Ishikawa (cell line): ENCODE measurements at regions not wholly inside any gene's neighbourhood (a gene's known extent, or its start where the extent isn't known, plus 50 kb on each side); places are given as distances from the start of the nearest gene placed in this dataset.

Source experiments
- CEBPB ChIP-seq: IDR thresholded peaks from 2 replicates; pipeline ENCODE4 v1.6.1; 2012
- CREB1 ChIP-seq: IDR thresholded peaks from 2 replicates; pipeline ENCODE4 v1.6.1; 2012; ENCODE audit warnings: low read depth
- EGR1 ChIP-seq: IDR thresholded peaks from 2 replicates; pipeline ENCODE4 v1.6.1; 2012
- EP300 ChIP-seq: IDR thresholded peaks from 2 replicates; pipeline ENCODE4 v1.6.1; 2012; ENCODE audit warnings: borderline replicate concordance
- FOXM1 ChIP-seq: IDR thresholded peaks from 2 replicates; pipeline ENCODE4 v1.6.1; 2012; ENCODE audit warnings: low read depth, borderline replicate concordance
- MAX ChIP-seq: IDR thresholded peaks from 2 replicates; pipeline ENCODE4 v1.6.1; 2012
- NFIC ChIP-seq: IDR thresholded peaks from 2 replicates; pipeline ENCODE4 v1.6.1; 2012
- RAD21 ChIP-seq: IDR thresholded peaks from 2 replicates; pipeline ENCODE4 v1.6.1; 2012; ENCODE audit warnings: low read depth
- REST ChIP-seq: IDR thresholded peaks from 2 replicates; pipeline ENCODE4 v1.6.1; 2012; ENCODE audit warnings: low read depth, mild to moderate bottlenecking
- TAF1 ChIP-seq: IDR thresholded peaks from 2 replicates; pipeline ENCODE4 v1.6.1; 2012; ENCODE audit warnings: low read depth, mild to moderate bottlenecking
- TCF12 ChIP-seq: IDR thresholded peaks from 2 replicates; pipeline ENCODE4 v1.6.1; 2012; ENCODE audit warnings: low read depth
- TEAD4 ChIP-seq: IDR thresholded peaks from 2 replicates; pipeline ENCODE4 v1.6.1; 2012
- USF1 ChIP-seq: IDR thresholded peaks from 2 replicates; pipeline ENCODE4 v1.6.1; 2012
- YY1 ChIP-seq: IDR thresholded peaks from 2 replicates; pipeline ENCODE4 v1.6.1; 2012; ENCODE audit warnings: low read depth
- ZBTB7A ChIP-seq: IDR thresholded peaks from 2 replicates; pipeline ENCODE4 v1.6.1; 2012; ENCODE audit warnings: low read depth

GRCh38 chr10:3228629-3228945 is 56.0 kb upstream of the PITRM1 start:
- no peak for TF ChIP-seq FOXM1

- TF ChIP-seq TEAD4 (no peak), CREB1 (no peak), USF1 (no peak), REST (no peak), TAF1 (no peak)
Observed at GRCh38 chr10:3226960-3227744, 54.6 kb upstream of the PITRM1 start.

GRCh38 chr10:3225561-3225960 is 53.0 kb upstream of the PITRM1 start:
- no peak for TF ChIP-seq YY1
- no peak for TF ChIP-seq CREB1
- no peak for TF ChIP-seq USF1
- no peak for TF ChIP-seq EGR1
- TF ChIP-seq REST, result no peak
- no peak for TF ChIP-seq ZBTB7A
- no peak for TF ChIP-seq TEAD4
- TF ChIP-seq NFIC, result no peak
- no peak for TF ChIP-seq FOXM1
- TF ChIP-seq RAD21, result no peak
- no peak for TF ChIP-seq TCF12
- TF ChIP-seq EP300, result no peak
- no peak for TF ChIP-seq MAX
- no peak for TF ChIP-seq CEBPB
- no peak for TF ChIP-seq TAF1

- TF ChIP-seq TAF1 (no peak), TEAD4 (no peak), NFIC (no peak), EP300 (no peak), YY1 (no peak), CEBPB (no peak), RAD21 (no peak), ZBTB7A (no peak)
Observed at GRCh38 chr10:3224241-3224640, 51.7 kb upstream of the PITRM1 start.

- no peak for TF ChIP-seq EGR1
- no peak for TF ChIP-seq NFIC
- TF ChIP-seq ZBTB7A, result no peak
- no peak for TF ChIP-seq CEBPB
- TF ChIP-seq USF1, result no peak
- TF ChIP-seq REST, result no peak
Observed at GRCh38 chr10:3222626-3223025, 50.0 kb upstream of the PITRM1 start.
